ENCODE measurements at regions not wholly inside any gene's neighbourhood (a gene's known extent, or its start where the extent isn't known, plus 50 kb on each side); places are given as distances from the start of the nearest gene placed in this dataset.

DNA sequence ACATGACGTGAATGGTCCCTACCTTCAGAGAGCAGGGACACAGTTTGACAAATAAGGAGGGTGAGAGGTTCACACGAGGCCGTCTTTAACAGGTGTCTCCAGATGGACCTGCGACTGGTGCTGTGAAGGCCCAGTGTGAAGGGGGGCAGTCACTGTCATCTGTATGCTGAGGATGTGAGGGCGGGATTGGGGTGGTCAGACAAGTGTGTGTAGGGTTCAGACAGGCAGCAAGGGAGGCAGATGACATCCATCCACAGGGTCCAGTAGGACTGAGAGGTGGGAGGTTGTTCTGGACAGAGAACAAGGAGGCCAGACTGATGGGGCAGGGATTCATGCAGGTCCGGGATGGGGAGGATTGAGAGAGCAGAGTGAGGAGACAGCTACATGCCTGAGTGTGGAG lies 232.6 kb upstream of the GPR26 start:
- no peaks in the 10 kb centered on the region for H3K27me3 ChIP-seq (replicated peaks in 1 of 4; ENCODE audit: control insufficient read depth in 3 of 4, extremely low read depth in 1 of 4, insufficient read depth in 3 of 4, low read length in 3 of 4)

More for the DNA sequence above, 232.6 kb upstream of the GPR26 start:
- TF ChIP-seq SIRT6 (IDR thresholded peaks at IDR 0.05; ENCODE audit: low read length) (no peak), KDM5A (IDR thresholded peaks at IDR 0.05; ENCODE audit: low read length) (no peak), BRCA1 (IDR thresholded peaks at IDR 0.05; ENCODE audit: low read depth, low read length) (no peak), SIN3A (conservative IDR thresholded peaks at IDR 0.05 in 1 of 2, IDR thresholded peaks at IDR 0.05 in 1 of 2; ENCODE audit: low read depth in 1 of 2, low read length in 2 of 2) (no peak), CHD1 (IDR thresholded peaks at IDR 0.05; ENCODE audit: low read depth, low read length) (no peak), NRF1 (IDR thresholded peaks at IDR 0.05; ENCODE audit: low read depth, low read length) (no peak), MAFK (IDR thresholded peaks at IDR 0.05; ENCODE audit: low read depth, low read length) (no peak), PHF8 (conservative IDR thresholded peaks at IDR 0.05; ENCODE audit: low read depth, low read length) (no peak), SIX5 (IDR thresholded peaks at IDR 0.05; ENCODE audit: low read depth, low read length) (no peak), HDAC6 (IDR thresholded peaks at IDR 0.05; ENCODE audit: low read depth, low read length) (no peak), CBX5 (IDR thresholded peaks at IDR 0.05; ENCODE audit: low read depth, low read length) (no peak), POU5F1 (IDR thresholded peaks at IDR 0.05; ENCODE audit: low read depth, low read length) (no peak)
- TF ChIP-seq, protein P1, sequence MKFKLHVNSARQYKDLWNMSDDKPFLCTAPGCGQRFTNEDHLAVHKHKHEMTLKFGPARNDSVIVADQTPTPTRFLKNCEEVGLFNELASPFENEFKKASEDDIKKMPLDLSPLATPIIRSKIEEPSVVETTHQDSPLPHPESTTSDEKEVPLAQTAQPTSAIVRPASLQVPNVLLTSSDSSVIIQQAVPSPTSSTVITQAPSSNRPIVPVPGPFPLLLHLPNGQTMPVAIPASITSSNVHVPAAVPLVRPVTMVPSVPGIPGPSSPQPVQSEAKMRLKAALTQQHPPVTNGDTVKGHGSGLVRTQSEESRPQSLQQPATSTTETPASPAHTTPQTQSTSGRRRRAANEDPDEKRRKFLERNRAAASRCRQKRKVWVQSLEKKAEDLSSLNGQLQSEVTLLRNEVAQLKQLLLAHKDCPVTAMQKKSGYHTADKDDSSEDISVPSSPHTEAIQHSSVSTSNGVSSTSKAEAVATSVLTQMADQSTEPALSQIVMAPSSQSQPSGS (IDR thresholded peaks at IDR 0.05; ENCODE audit: low read length), result no peak
- TF ChIP-seq, protein P2, sequence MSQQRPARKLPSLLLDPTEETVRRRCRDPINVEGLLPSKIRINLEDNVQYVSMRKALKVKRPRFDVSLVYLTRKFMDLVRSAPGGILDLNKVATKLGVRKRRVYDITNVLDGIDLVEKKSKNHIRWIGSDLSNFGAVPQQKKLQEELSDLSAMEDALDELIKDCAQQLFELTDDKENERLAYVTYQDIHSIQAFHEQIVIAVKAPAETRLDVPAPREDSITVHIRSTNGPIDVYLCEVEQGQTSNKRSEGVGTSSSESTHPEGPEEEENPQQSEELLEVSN (IDR thresholded peaks at IDR 0.05), result no peak
- Histone ChIP-seq H3K23me2 (ENCODE audit: low read depth, low read length) (no peaks in the 10 kb centered on the region), H2BK20ac (ENCODE audit: low read length) (no peak overlapping the region), H2AK5ac (ENCODE audit: low read depth, low read length) (no peak overlapping the region), H3K4ac (replicated peaks; ENCODE audit: insufficient read length, low read depth, low read length) (no peak overlapping the region), H3K9me3 (ENCODE audit: insufficient read depth in 2 of 2, low read depth in 1 of 2, low read length in 1 of 2) (no peaks in the 10 kb centered on the region), H3K9ac (replicated peaks in 1 of 4; ENCODE audit: extremely low read depth in 1 of 4, low read depth in 3 of 4, low read length in 3 of 4) (no peak overlapping the region), H2AFZ (ENCODE audit: low read length) (no peak overlapping the region), H3K18ac (ENCODE audit: extremely low read depth, low read length) (no peak overlapping the region), H3K79me1 (ENCODE audit: low read depth, low read length) (no peaks in the 10 kb centered on the region), H4K91ac (replicated peaks; ENCODE audit: insufficient read length, low read length) (no peak overlapping the region), H2BK5ac (ENCODE audit: low read depth, low read length) (no peak overlapping the region), H3K23ac (ENCODE audit: insufficient read length) (no peak overlapping the region), H3K4me1 (replicated peaks in 1 of 4; ENCODE audit: control insufficient read depth in 3 of 4, insufficient read depth in 4 of 4, low read length in 3 of 4) (peaks cover 2 to 5% (median 3%) of the 10 kb centered on the region in 4 experiments; a peak in 4 of 7 replicates), H3K14ac (ENCODE audit: insufficient read length) (no peak overlapping the region), H3K27ac (ENCODE audit: low read depth, low read length) (no peak overlapping the region), H4K8ac (ENCODE audit: extremely low read depth, insufficient read depth, low read length) (no peak overlapping the region), H2BK12ac (ENCODE audit: low read depth, low read length) (no peak overlapping the region), H3K4me3 (ENCODE audit: extremely low read depth in 1 of 4, insufficient read depth in 2 of 4, low read depth in 3 of 4, low read length in 4 of 4) (no peak overlapping the region), H3K36me3 (ENCODE audit: control insufficient read depth in 2 of 4, insufficient read depth in 4 of 4, low read length in 3 of 4) (no peaks in the 10 kb centered on the region), H2BK15ac (ENCODE audit: low read length) (no peak overlapping the region), H3K56ac (replicated peaks; ENCODE audit: insufficient read length, low read depth, low read length) (no peak overlapping the region), H3K4me2 (ENCODE audit: insufficient read depth in 1 of 2, low read depth in 2 of 2, low read length in 2 of 2) (no peak overlapping the region), H3K79me2 (ENCODE audit: control insufficient read depth in 1 of 2, insufficient read depth in 2 of 2, low read length in 2 of 2) (no peaks in the 10 kb centered on the region), H4K5ac (ENCODE audit: insufficient read length, low read depth, low read length) (no peak overlapping the region), H2BK120ac (replicated peaks; ENCODE audit: low read depth, low read length) (no peak overlapping the region), H4K20me1 (replicated peaks in 1 of 2; ENCODE audit: control insufficient read depth in 1 of 2, insufficient read depth in 2 of 2, low read length in 2 of 2) (no peaks in the 10 kb centered on the region)
- 87% methylated on average over 6 of the region's 6 CpGs; no CpG with 5 or more reads in 1 of the 2 experiments for WGBS, 2 experiments (ENCODE audit: extremely low coverage in 1 of 2, insufficient coverage in 1 of 2, insufficient read length in 1 of 2, insufficient replicate concordance in 2 of 2, low coverage in 1 of 2, low lambda C conversion rate in 2 of 2, missing lambda C conversion rate in 1 of 2)
- ChIA-PET CTCF (ENCODE audit: partially characterized antibody) (no interaction called here), POLR2A (ENCODE audit: partially characterized antibody) (no interaction called here)
- DNase-seq (ENCODE audit: low read depth in 1 of 2, low spot score in 2 of 2), result no peak
- FAIRE-seq, result no peak

Data from H1 (cell line).